ENCODE measurements at regions not wholly inside any gene's neighbourhood (a gene's known extent, or its start where the extent isn't known, plus 50 kb on each side); places are given as distances from the start of the nearest gene placed in this dataset.

DNA sequence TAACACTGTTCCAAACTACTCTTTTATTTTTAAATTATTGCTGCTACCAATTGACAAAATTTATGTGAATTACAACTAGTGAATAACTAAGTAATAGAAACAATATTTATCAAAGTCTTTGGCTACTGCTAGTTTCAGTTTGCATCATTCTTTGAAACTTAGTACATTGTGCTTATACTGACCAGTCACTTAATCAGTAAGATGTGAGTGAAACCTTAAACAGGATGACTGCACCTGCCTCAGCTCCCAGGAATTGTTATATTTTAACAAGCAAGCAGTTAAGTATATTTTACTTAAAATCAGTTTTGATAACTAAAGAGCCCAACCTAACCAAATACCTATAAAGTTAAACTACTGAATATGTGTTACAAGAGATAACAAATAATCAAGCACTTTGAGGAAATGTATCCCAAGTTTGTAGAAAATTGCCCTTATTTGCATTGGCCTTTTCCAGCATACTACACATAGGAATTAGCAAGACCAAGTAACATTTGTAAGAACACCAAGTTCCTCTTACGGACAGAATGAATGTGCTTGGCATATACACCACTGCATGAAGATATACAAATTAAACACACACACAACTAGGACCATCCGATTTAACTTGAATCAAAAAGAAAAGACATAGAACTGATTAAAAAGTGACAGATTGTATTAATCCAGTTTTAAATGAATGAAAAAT lies 545.5 kb upstream of the DAB2 start:
- Mint-ChIP-seq H3K4me1 (no peaks in the 10 kb centered on the region), H3K4me3 (no peak overlapping the region), H3K27ac (no peak overlapping the region), H3K36me3 (no peaks in the 10 kb centered on the region), H3K27me3 (peaks cover 5 to 12% of the 10 kb centered on the region in 2 donors), H3K9me3 (no peaks in the 10 kb centered on the region)
- ChIA-PET POLR2A (no interaction called here), CTCF (no interaction called here)
- Histone ChIP-seq H3K36me3 (ENCODE audit: control insufficient read depth in 2 of 2, extremely low read depth in 1 of 2, insufficient read depth in 1 of 2, low read length in 1 of 2) (no peaks in the 10 kb centered on the region), H3K9me3 (no peaks in the 10 kb centered on the region), H3K4me3 (ENCODE audit: control insufficient read depth in 1 of 2, extremely low read depth in 1 of 2, low read length in 1 of 2) (no peak overlapping the region), H3K27ac (ENCODE audit: low read length) (no peak overlapping the region), H3K4me1 (ENCODE audit: control insufficient read depth in 1 of 2, extremely low read depth in 1 of 2, insufficient read depth in 2 of 2, low read length in 2 of 2) (no peaks in the 10 kb centered on the region), H3K27me3 (replicated peaks in 1 of 2; ENCODE audit: control insufficient read depth in 2 of 2, extremely low read depth in 1 of 2, insufficient read depth in 2 of 2, low read length in 1 of 2) (no peaks in the 10 kb centered on the region)
- no peak for DNase-seq
- no CpG with 5 or more reads among the region's 2 CpGs for WGBS (ENCODE audit: insufficient coverage)
- ATAC-seq (replicated peaks in 1 of 4), result no peak

- Mint-ChIP-seq H3K4me1 (no peaks in the 10 kb centered on the region), H3K27ac (no peak overlapping the region), H3K27me3 (peaks cover 5 to 8% of the 10 kb centered on the region in 2 donors), H3K36me3 (no peaks in the 10 kb centered on the region), H3K4me3 (no peak overlapping the region), H3K9me3 (no peaks in the 10 kb centered on the region)
- Histone ChIP-seq H3K9me3 (no peaks in the 10 kb centered on the region), H3K36me3 (ENCODE audit: control insufficient read depth in 2 of 2, extremely low read depth in 1 of 2, insufficient read depth in 1 of 2, low read length in 1 of 2) (no peaks in the 10 kb centered on the region), H3K4me3 (ENCODE audit: control insufficient read depth in 1 of 2, extremely low read depth in 1 of 2, low read length in 1 of 2) (no peak overlapping the region), H3K4me1 (ENCODE audit: control insufficient read depth in 1 of 2, extremely low read depth in 1 of 2, insufficient read depth in 2 of 2, low read length in 2 of 2) (no peaks in the 10 kb centered on the region), H3K27ac (ENCODE audit: low read length) (no peak overlapping the region), H3K27me3 (replicated peaks in 1 of 2; ENCODE audit: control insufficient read depth in 2 of 2, extremely low read depth in 1 of 2, insufficient read depth in 2 of 2, low read length in 1 of 2) (no peaks in the 10 kb centered on the region)
- no CpG with 5 or more reads among the region's 2 CpGs for WGBS (ENCODE audit: insufficient coverage)
- ATAC-seq (replicated peaks in 1 of 4) (no peak), DNase-seq (no peak)
- ChIA-PET POLR2A (no interaction called here), CTCF (no interaction called here)
Observed at GRCh38 chr5:39968381-39968780, 543.6 kb upstream of the DAB2 start.

DNA sequence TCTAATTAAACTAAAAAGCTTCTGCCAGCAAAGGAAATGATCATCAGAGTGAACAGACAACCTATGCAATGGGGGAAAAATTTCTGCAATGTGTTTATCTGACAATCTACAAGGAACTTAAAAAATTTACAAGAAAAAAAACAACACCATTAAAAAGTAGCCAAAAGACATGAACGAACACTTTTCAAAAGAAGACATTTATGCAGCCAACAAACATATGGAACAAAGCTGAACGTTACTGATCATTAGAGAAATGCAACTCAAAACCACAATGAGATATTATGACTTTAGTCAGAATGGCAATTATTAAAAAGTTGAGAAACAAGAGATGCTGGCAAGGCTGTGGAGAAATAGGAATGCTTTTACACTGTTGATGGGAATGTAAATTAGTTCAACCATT lies 530.4 kb upstream of the DAB2 start:
- ATAC-seq (replicated peaks in 1 of 4) (no peak), DNase-seq (no peak)
- no peaks in the 10 kb centered on the region for H3K36me3 ChIP-seq (ENCODE audit: control insufficient read depth in 2 of 2, extremely low read depth in 1 of 2, insufficient read depth in 1 of 2, low read length in 1 of 2)
- no peaks in the 10 kb centered on the region for H3K4me1 ChIP-seq (ENCODE audit: control insufficient read depth in 1 of 2, extremely low read depth in 1 of 2, insufficient read depth in 2 of 2, low read length in 2 of 2)
- no peaks in the 10 kb centered on the region for H3K36me3 Mint-ChIP-seq
- no peaks in the 10 kb centered on the region for H3K4me1 Mint-ChIP-seq
- H3K4me3 Mint-ChIP-seq, result no peak overlapping the region
- H3K27ac Mint-ChIP-seq, result no peak overlapping the region
- ChIA-PET POLR2A (no interaction called here), CTCF (no interaction called here)
- no peak overlapping the region for H3K4me3 ChIP-seq (ENCODE audit: control insufficient read depth in 1 of 2, extremely low read depth in 1 of 2, low read length in 1 of 2)
- H3K27me3 ChIP-seq (replicated peaks in 1 of 2; ENCODE audit: control insufficient read depth in 2 of 2, extremely low read depth in 1 of 2, insufficient read depth in 2 of 2, low read length in 1 of 2), result no peaks in the 10 kb centered on the region
- no peak overlapping the region for H3K27ac ChIP-seq (ENCODE audit: low read length)
- WGBS (ENCODE audit: insufficient coverage), result no CpG with 5 or more reads among the region's 2 CpGs
- no peaks in the 10 kb centered on the region for H3K9me3 ChIP-seq
- no peaks in the 10 kb centered on the region for H3K27me3 Mint-ChIP-seq
- H3K9me3 Mint-ChIP-seq, result peaks cover 0 to 6% (median 4%) of the 10 kb centered on the region in 3 donors

GRCh38 chr5:39951070-39951469 lies 526.3 kb upstream of the DAB2 start:
- CTCF ChIA-PET, result interaction anchor here in 1 of 2 donors (0.5 to 1.6 kb wide), 2 partner anchors 10 to 927 kb away, joined by 3 to 4 read pairs; no protein-coding TSS in a partner anchor

DNA sequence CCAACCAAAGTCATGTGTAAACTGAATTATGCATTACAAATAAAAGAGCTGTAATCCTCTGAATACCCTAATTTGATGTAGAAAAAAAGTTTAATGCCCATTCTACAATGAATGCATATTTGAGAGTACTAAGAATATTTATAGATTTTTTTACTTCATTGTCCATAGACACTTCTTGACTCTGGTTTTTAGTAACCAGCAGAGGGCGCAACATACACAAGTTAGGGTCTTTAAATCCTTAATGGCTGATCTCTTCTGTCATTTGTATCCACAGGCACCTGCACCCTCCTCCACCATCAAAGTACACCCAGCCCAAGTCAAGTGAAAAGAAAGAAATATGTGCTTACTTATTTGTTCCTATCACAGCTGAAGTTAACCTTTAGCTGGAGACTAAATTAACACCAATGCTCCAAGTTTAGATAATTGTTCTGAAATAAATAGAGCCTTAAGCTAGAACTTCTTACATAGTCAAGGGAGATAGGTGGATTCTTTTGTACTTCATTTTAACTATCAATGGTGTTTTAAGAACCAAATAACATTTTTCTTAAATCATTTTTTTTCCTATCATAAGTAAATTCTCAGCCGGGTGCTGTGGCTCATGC lies 524.2 kb upstream of the DAB2 start:
- Mint-ChIP-seq H3K4me1 (peaks cover 0 to 3% (median 2%) of the 10 kb centered on the region in 3 donors), H3K4me3 (no peak overlapping the region), H3K36me3 (no peaks in the 10 kb centered on the region), H3K9me3 (peaks cover 0 to 6% (median 4%) of the 10 kb centered on the region in 3 donors), H3K27me3 (no peaks in the 10 kb centered on the region), H3K27ac (no peak overlapping the region)
- ATAC-seq (replicated peaks in 1 of 4) (peak; percentile 76 to 87 (median 80)), DNase-seq (peak in 32 of 35 experiments; percentile 11 to 85 (median 47))
- no peak overlapping the region for H3K4me3 ChIP-seq (ENCODE audit: control insufficient read depth in 1 of 2, extremely low read depth in 1 of 2, low read length in 1 of 2)
- no peaks in the 10 kb centered on the region for H3K36me3 ChIP-seq (ENCODE audit: control insufficient read depth in 2 of 2, extremely low read depth in 1 of 2, insufficient read depth in 1 of 2, low read length in 1 of 2)
- H3K27ac ChIP-seq (ENCODE audit: low read length), result no peak overlapping the region
- WGBS (ENCODE audit: insufficient coverage), result 43% methylated on average over 2 of the region's 2 CpGs
- H3K4me1 ChIP-seq (ENCODE audit: control insufficient read depth in 1 of 2, extremely low read depth in 1 of 2, insufficient read depth in 2 of 2, low read length in 2 of 2), result no peaks in the 10 kb centered on the region
- H3K27me3 ChIP-seq (replicated peaks in 1 of 2; ENCODE audit: control insufficient read depth in 2 of 2, extremely low read depth in 1 of 2, insufficient read depth in 2 of 2, low read length in 1 of 2), result no peaks in the 10 kb centered on the region
- POLR2A ChIA-PET, result interaction anchor here in 1 of 2 donors (0.6 to 0.7 kb wide), 2 partner anchors 346 to 786 kb away, joined by 3 read pairs; no protein-coding TSS in a partner anchor
- no peaks in the 10 kb centered on the region for H3K9me3 ChIP-seq
- CTCF ChIA-PET, result interaction anchor here (0.5 to 2.2 kb wide), 21 partner anchors 8 to 790 kb away, joined by 3 to 14 read pairs (median 3); no protein-coding TSS in a partner anchor

More at GRCh38 chr5:39951070-39951469, 526.3 kb upstream of the DAB2 start:
- no peak overlapping the region for H3K27ac ChIP-seq (ENCODE audit: low read length)
- no peak overlapping the region for H3K27ac Mint-ChIP-seq
- no peak overlapping the region for H3K4me3 ChIP-seq (ENCODE audit: control insufficient read depth in 1 of 2, extremely low read depth in 1 of 2, low read length in 1 of 2)
- H3K4me3 Mint-ChIP-seq, result no peak overlapping the region
- no peaks in the 10 kb centered on the region for H3K9me3 ChIP-seq
- no peaks in the 10 kb centered on the region for H3K27me3 Mint-ChIP-seq
- no peaks in the 10 kb centered on the region for H3K4me1 ChIP-seq (ENCODE audit: control insufficient read depth in 1 of 2, extremely low read depth in 1 of 2, insufficient read depth in 2 of 2, low read length in 2 of 2)
- peaks cover 0 to 6% (median 4%) of the 10 kb centered on the region in 3 donors for H3K9me3 Mint-ChIP-seq
- H3K27me3 ChIP-seq (replicated peaks in 1 of 2; ENCODE audit: control insufficient read depth in 2 of 2, extremely low read depth in 1 of 2, insufficient read depth in 2 of 2, low read length in 1 of 2), result no peaks in the 10 kb centered on the region
- no CpG with 5 or more reads among the region's 3 CpGs for WGBS (ENCODE audit: insufficient coverage)
- DNase-seq (no peak), ATAC-seq (replicated peaks in 1 of 4) (no peak)
- POLR2A ChIA-PET, result interaction anchor here in 1 of 2 donors (0.6 kb wide), 1 partner anchor 883 kb away, joined by 3 read pairs; no protein-coding TSS in a partner anchor
- no peaks in the 10 kb centered on the region for H3K36me3 Mint-ChIP-seq
- H3K4me1 Mint-ChIP-seq, result peaks cover 0 to 3% (median 2%) of the 10 kb centered on the region in 3 donors
- no peaks in the 10 kb centered on the region for H3K36me3 ChIP-seq (ENCODE audit: control insufficient read depth in 2 of 2, extremely low read depth in 1 of 2, insufficient read depth in 1 of 2, low read length in 1 of 2)

- ATAC-seq (replicated peaks in 1 of 4) (no peak), DNase-seq (peak in 1 of 35 experiments; percentile 3)
- Mint-ChIP-seq H3K9me3 (peaks cover 0 to 6% (median 4%) of the 10 kb centered on the region in 3 donors), H3K27ac (no peak overlapping the region), H3K36me3 (no peaks in the 10 kb centered on the region), H3K4me3 (no peak overlapping the region), H3K4me1 (peaks cover 0 to 3% (median 2%) of the 10 kb centered on the region in 3 donors), H3K27me3 (no peaks in the 10 kb centered on the region)
- Histone ChIP-seq H3K36me3 (ENCODE audit: control insufficient read depth in 2 of 2, extremely low read depth in 1 of 2, insufficient read depth in 1 of 2, low read length in 1 of 2) (no peaks in the 10 kb centered on the region), H3K4me1 (ENCODE audit: control insufficient read depth in 1 of 2, extremely low read depth in 1 of 2, insufficient read depth in 2 of 2, low read length in 2 of 2) (no peaks in the 10 kb centered on the region), H3K27me3 (replicated peaks in 1 of 2; ENCODE audit: control insufficient read depth in 2 of 2, extremely low read depth in 1 of 2, insufficient read depth in 2 of 2, low read length in 1 of 2) (no peaks in the 10 kb centered on the region), H3K27ac (ENCODE audit: low read length) (no peak overlapping the region), H3K9me3 (no peaks in the 10 kb centered on the region), H3K4me3 (ENCODE audit: control insufficient read depth in 1 of 2, extremely low read depth in 1 of 2, low read length in 1 of 2) (no peak overlapping the region)
- no CpG with 5 or more reads among the region's 1 CpG for WGBS (ENCODE audit: insufficient coverage)
- POLR2A ChIA-PET, result interaction anchor here (0.6 to 0.7 kb wide), 3 partner anchors 347 to 850 kb away, joined by 3 read pairs; no protein-coding TSS in a partner anchor
- CTCF ChIA-PET, result interaction anchor here (0.6 to 2.2 kb wide), 16 partner anchors 12 to 790 kb away, joined by 3 to 14 read pairs (median 4); no protein-coding TSS in a partner anchor
Observed at GRCh38 chr5:39948341-39948740, 523.6 kb upstream of the DAB2 start.

Measured in T-cell (primary cell).